ENCODE measurements at regions not wholly inside any gene's neighbourhood (a gene's known extent, or its start where the extent isn't known, plus 50 kb on each side); places are given as distances from the start of the nearest gene placed in this dataset.

- TF ChIP-seq, protein P1, sequence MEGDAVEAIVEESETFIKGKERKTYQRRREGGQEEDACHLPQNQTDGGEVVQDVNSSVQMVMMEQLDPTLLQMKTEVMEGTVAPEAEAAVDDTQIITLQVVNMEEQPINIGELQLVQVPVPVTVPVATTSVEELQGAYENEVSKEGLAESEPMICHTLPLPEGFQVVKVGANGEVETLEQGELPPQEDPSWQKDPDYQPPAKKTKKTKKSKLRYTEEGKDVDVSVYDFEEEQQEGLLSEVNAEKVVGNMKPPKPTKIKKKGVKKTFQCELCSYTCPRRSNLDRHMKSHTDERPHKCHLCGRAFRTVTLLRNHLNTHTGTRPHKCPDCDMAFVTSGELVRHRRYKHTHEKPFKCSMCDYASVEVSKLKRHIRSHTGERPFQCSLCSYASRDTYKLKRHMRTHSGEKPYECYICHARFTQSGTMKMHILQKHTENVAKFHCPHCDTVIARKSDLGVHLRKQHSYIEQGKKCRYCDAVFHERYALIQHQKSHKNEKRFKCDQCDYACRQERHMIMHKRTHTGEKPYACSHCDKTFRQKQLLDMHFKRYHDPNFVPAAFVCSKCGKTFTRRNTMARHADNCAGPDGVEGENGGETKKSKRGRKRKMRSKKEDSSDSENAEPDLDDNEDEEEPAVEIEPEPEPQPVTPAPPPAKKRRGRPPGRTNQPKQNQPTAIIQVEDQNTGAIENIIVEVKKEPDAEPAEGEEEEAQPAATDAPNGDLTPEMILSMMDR (conservative IDR thresholded peaks at IDR 0.05 in 1 of 2, IDR thresholded peaks at IDR 0.05 in 1 of 2; ENCODE audit: extremely low read depth in 1 of 2, insufficient read depth in 1 of 2, low read depth in 1 of 2, low read length in 2 of 2): no peak
- TF ChIP-seq EZH2 (IDR thresholded peaks at IDR 0.05; ENCODE audit: borderline replicate concordance, low read length): no peak
Observed at GRCh38 chr10:78337016-78337415, 303.4 kb downstream of the RPS24 start.

All from mammary epithelial cell (primary cell).